GM18519 (cell line): ENCODE measurements at regions not wholly inside any gene's neighbourhood (a gene's known extent, or its start where the extent isn't known, plus 50 kb on each side); places are given as distances from the start of the nearest gene placed in this dataset.
"Not testable (repeated sequence)": the region's sequence is repeated elsewhere in the genome, so short reads cannot be mapped to it uniquely, and the experiment has no call there.

Source experiments
- ATAC-seq: cut with Tn5 transposase; IDR thresholded peaks from one replicate; pipeline ENCODE4 v1.9.1; 2021; ENCODE audit warnings: mild to moderate bottlenecking, moderate library complexity; ENCODE audit not compliant: unreplicated experiment, low FRiP score

GRCh38 chr9:41772541-41772940 lies 356.7 kb downstream of the CNTNAP3B start:
- not testable (repeated sequence) for ATAC-seq

- not testable (repeated sequence) for ATAC-seq
Observed at GRCh38 chr9:41771693-41772092, 357.5 kb downstream of the CNTNAP3B start.

DNA sequence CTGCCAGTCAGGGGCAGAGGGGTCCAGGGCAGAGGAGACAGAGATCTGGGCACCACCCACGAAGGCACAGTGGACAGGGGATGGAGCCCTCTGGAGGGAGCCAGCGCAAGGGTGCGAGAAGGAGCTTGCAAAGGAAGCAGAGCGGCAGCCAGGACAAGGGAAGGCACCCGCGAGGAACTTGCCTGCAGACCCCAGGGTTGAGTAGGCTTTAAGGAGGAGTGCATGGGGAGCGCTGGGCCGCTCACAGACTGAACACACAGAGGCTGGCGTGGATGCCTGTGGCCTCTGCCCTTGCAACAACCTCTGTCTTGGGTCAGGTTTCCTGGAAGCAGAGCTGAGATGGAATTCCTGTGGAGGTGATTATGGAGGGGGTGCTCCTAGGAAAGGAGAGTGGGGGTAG lies 374.4 kb downstream of the CNTNAP3B start:
- not testable (repeated sequence) for ATAC-seq

- not testable (repeated sequence) for ATAC-seq
Observed at GRCh38 chr9:41754403-41754802, 374.8 kb downstream of the CNTNAP3B start.

DNA sequence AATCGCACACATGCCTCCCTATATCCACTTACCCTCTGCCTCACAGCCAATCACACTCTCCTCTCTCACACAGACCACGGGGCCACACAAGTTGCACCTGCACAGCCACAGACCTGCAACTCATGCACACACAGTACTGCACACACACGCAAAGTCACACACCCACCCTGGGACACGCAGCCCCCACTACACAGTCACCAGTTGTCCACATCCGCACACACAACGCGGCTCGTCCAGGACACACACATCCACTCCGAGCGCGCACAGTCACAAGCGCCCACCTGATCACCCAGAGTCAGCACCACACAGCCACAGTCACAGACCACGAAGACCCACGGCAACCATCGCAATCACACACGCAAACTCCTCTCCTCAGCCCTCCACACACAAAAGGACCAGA lies 387.3 kb downstream of the CNTNAP3B start:
- ATAC-seq, result not testable (repeated sequence)

DNA sequence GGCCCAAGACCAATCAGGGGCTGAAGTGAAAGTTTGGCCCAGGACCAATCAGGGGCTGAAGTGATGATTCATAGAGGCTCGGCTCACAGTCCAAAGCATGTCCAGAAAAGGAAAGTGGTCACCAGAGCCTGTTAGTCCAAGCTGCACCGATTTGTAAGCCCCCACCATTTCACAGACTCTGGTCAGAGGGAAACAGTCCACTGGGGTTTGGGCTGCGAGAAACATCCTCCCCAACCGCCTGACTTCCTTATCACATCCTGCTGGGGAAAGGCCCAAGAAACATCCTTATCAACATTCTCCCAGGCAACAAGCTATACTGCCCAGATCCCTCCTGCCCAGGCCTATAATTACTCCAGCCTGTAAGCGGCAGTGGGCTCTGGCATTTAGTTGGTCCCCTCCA lies 388.1 kb downstream of the CNTNAP3B start:
- not testable (repeated sequence) for ATAC-seq

DNA sequence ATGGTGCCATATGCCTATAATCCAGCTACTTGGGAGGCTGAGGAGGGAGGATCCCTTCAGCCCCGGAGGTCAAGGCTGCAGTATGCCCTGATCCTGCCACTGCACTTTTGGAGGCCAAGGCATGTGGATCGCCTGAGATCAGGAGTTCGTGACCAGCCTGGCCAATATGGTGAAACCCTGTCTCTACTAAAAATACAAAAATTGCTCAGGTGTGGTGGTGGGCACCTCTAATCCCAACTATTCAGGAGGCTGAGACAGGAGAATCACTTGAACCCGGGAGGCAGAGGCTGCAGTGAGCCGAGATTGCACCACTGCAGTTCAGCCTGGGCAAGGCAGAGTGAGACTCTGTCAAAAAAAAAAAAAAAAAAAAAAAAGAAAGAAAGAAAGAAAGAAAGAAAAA lies 390.5 kb downstream of the CNTNAP3B start:
- not testable (repeated sequence) for ATAC-seq

- not testable (repeated sequence) for ATAC-seq
Observed at GRCh38 chr9:41699190-41699589, 430.0 kb downstream of the CNTNAP3B start.

GRCh38 chr9:41697080-41697479 lies 432.1 kb downstream of the CNTNAP3B start:
- not testable (repeated sequence) for ATAC-seq

- ATAC-seq, result not testable (repeated sequence)
Observed at GRCh38 chr9:41679312-41679711, 449.9 kb downstream of the CNTNAP3B start.

GRCh38 chr9:41663497-41664036 lies 465.7 kb downstream of the CNTNAP3B start:
- ATAC-seq, result not testable (repeated sequence)

GRCh38 chr9:41658706-41659105 lies 469.6 kb upstream of the ZNG1F start:
- ATAC-seq, result not testable (repeated sequence)

DNA sequence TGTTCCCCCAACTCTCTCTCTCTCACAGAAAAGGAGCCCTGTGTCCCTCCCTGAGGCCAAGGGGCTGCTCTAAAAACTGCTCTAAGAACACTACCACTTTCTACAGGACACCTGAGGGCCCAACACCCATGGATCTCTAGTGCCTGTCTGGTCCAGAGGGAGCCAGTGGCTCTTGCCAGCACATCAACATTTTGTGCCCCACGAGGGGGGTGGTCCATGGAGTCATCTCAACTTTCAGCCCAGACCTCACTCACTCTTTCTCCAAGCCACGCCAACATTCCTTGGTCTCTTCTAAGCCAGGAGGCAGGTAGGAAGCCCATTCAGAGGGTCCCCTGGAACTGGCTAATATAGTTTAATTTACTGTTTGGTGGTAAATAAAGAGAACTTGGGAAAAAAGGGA lies 469.0 kb upstream of the ZNG1F start:
- not testable (repeated sequence) for ATAC-seq

DNA sequence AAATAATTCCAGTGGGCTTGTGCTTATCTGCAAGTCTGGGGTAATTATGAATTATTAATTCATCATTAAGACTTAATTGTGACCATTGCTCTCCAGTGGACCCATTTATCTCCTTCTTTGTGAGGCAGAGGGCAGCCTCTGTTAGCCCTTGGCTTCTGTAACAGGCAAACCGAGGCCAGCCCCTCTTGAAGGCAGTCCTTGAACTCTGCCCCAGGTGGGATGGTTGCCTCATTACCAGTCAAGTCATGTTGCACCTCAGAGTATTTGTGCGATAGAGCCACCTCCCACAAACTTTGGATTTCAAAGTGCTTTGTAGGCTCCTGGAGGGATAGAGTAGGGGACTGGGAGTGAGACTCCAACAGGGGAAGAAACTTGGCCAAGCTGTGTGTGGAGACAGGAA lies 468.0 kb upstream of the ZNG1F start:
- ATAC-seq, result not testable (repeated sequence)

GRCh38 chr9:41655071-41655554 lies 466.0 kb upstream of the ZNG1F start:
- not testable (repeated sequence) for ATAC-seq

DNA sequence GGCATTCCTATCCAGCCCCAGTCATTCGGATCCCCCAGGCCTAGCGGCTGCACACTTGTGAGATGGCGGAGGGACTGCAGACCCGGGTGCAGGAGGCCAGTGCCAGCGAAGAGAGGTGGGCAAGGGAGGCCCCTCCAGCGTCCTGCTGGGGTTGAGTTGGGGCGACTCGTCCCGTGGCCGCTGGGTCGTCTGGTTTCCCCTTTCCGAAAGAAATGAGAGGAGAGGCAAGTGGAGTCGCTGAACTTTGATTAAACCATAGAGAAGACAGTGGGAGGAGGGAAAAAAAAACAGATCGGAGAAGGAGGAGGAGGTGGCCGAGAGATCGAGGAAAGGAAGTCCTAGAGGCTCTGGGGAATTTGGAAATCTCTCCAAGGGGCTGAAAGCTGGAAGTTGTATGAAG lies 465.2 kb upstream of the ZNG1F start:
- ATAC-seq, result not testable (repeated sequence)

- not testable (repeated sequence) for ATAC-seq
Observed at GRCh38 chr9:41653560-41654340, 464.6 kb upstream of the ZNG1F start.

DNA sequence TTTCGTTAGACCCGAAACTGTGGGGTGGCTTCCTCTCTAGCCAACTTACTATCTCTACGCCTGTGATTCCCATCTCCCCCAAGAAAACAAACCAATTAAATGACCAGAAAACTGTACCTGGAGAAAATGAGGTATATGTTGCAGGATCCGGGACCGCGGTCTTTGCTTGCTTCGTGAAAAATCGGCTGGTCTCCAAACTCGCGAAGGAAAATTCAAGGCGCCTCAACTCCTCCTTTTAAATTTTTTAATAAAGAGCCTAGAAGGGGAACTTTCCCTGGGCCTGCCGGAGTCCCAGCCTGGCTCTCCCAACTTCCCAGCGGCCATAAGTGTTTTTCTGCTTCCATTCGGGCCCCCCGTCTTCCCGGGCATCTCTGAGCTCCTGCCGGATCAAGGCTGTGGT lies 463.7 kb upstream of the ZNG1F start:
- ATAC-seq, result not testable (repeated sequence)

DNA sequence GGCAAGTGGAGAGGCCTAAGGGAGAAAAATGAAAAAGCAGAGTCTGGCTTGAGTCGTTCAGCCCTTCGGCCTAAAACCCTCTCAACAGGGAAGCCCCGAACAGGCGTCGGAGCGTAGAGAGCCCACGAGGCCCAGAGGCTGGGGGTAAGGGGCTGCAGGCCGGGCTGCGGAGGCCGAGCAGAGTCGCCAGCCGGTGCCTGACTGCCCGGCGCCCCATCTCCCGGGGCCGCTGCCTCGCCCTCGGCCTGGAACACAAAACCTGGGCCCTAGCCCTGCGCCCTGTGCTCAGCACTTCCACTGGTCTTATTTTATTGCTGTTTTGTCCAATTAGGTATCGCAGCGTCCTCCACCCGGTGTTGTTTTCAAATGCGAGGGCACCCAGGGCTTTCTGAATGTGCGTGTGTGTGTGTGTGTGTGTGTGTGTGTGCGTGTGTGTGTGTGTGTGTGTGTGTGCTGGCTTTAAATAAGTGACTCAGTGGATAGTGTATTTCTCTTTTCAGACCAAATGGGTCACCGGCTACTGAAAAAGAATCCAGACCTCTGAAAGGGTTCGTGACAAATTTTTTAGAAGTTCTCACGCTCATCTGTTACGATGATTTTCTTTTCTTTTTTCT lies 463.1 kb upstream of the ZNG1F start:
- ATAC-seq, result not testable (repeated sequence)

GRCh38 chr9:41650086-41650485 lies 461.0 kb upstream of the ZNG1F start:
- not testable (repeated sequence) for ATAC-seq

GRCh38 chr9:41648564-41648963 lies 459.4 kb upstream of the ZNG1F start:
- peak; percentile 77 for ATAC-seq
